ENCODE measurements at regions not wholly inside any gene's neighbourhood (a gene's known extent, or its start where the extent isn't known, plus 50 kb on each side); places are given as distances from the start of the nearest gene placed in this dataset.

DNA sequence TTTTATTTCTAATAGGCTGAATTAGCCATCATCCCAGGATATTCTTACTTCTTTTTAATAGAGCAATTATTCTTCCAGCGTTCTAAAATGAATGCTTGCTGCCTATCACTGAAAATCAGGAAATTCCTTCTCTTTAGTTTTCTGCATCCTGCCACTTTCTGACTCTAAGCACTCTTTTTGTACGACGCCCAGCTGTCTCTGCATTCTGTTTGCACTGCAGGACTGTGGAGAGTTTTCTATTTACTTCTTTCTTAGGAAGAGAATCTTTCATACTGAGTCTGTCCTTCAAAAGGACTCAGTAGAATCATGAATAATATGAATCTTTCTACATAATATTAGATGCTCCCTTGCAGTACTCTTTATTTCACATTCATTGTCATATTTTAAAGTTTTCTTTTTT is 360.4 kb upstream of the DSEL start:
- CTCF ChIA-PET = no interaction called here
- Histone ChIP-seq H3K27ac (no peak overlapping the region), H3K9me3 (ENCODE audit: insufficient read depth, low read depth) (no peaks in the 10 kb centered on the region), H3K27me3 (ENCODE audit: insufficient read depth, low read depth) (no peaks in the 10 kb centered on the region), H3K9me2 (ENCODE audit: insufficient read depth) (no peaks in the 10 kb centered on the region; the same call in 1 of the 2 replicates), H3K4me2 (no peak overlapping the region), H2AFZ (no peak overlapping the region), H3F3A (ENCODE audit: insufficient read depth, low read depth) (no peaks in the 10 kb centered on the region), H3K4me3 (no peak overlapping the region), H4K20me1 (ENCODE audit: insufficient read depth) (no peaks in the 10 kb centered on the region), H3K36me3 (ENCODE audit: low read depth) (no peaks in the 10 kb centered on the region), H3K4me1 (replicated peaks; ENCODE audit: insufficient read depth) (peaks cover 13% of the 10 kb centered on the region), H3K79me2 (ENCODE audit: low read depth) (no peaks in the 10 kb centered on the region)
- no peak for DNase-seq
- no TSS peak for BruUV-seq (replicated peaks)
- POLR2A ChIA-PET (ENCODE audit: unreplicated experiment) = no interaction called here
- TF ChIP-seq, protein P1, sequence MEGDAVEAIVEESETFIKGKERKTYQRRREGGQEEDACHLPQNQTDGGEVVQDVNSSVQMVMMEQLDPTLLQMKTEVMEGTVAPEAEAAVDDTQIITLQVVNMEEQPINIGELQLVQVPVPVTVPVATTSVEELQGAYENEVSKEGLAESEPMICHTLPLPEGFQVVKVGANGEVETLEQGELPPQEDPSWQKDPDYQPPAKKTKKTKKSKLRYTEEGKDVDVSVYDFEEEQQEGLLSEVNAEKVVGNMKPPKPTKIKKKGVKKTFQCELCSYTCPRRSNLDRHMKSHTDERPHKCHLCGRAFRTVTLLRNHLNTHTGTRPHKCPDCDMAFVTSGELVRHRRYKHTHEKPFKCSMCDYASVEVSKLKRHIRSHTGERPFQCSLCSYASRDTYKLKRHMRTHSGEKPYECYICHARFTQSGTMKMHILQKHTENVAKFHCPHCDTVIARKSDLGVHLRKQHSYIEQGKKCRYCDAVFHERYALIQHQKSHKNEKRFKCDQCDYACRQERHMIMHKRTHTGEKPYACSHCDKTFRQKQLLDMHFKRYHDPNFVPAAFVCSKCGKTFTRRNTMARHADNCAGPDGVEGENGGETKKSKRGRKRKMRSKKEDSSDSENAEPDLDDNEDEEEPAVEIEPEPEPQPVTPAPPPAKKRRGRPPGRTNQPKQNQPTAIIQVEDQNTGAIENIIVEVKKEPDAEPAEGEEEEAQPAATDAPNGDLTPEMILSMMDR (conservative IDR thresholded peaks at IDR 0.05) = no peak
- no peak for TF ChIP-seq EZH2 (IDR thresholded peaks at IDR 0.05; ENCODE audit: low read depth)
- intact Hi-C loops (cut with micrococcal nuclease; ENCODE audit: unreplicated experiment) = no loop called here

DNA sequence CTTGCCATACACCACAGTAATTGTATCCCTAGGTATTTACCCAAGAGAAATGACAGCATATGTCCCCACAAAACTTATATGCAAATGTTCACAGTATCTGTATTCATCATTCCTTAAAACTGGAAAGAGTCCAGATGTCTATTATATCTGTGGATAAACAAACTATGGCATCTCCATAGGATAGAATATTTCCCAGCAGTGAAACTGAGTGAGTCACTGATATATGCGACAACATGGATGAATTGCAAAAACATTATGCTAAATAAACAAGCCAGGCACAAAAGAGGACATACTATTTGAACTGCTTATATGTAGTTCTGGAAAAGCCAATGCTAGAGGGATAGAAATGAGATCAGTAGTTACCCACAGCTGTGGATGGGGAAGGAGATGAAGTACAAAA is 359.4 kb upstream of the DSEL start:
- no peak for DNase-seq
- BruUV-seq (replicated peaks) = no TSS peak

DNA sequence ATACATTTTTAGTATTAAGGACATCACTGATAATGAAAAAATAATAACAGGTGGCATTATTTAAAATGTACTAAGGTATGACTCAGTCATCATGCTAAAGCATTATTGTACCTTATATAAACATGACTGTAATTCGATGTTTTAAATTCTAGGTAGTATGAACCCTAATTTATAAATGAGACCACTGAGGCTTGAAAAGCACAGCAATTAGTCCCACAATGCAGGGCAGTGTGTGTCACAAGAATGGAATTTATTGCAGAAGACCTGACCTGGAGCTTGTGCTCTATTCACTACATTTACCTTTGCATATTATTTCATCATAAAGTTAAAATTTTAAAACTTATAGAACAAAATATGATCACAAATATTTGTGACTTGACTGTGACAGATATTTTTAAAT is 358.5 kb upstream of the DSEL start:
- ChIA-PET POLR2A (ENCODE audit: unreplicated experiment) (no interaction called here), CTCF (no interaction called here)
- H3F3A ChIP-seq (ENCODE audit: insufficient read depth, low read depth) = no peaks in the 10 kb centered on the region
- H2AFZ ChIP-seq = no peak overlapping the region
- no peaks in the 10 kb centered on the region for H3K9me3 ChIP-seq (ENCODE audit: insufficient read depth, low read depth)
- no peaks in the 10 kb centered on the region for H3K27me3 ChIP-seq (ENCODE audit: insufficient read depth, low read depth)
- no peaks in the 10 kb centered on the region; the same call in 1 of the 2 replicates for H3K9me2 ChIP-seq (ENCODE audit: insufficient read depth)
- no peak for DNase-seq
- no peaks in the 10 kb centered on the region for H3K36me3 ChIP-seq (ENCODE audit: low read depth)
- peaks cover 13% of the 10 kb centered on the region for H3K4me1 ChIP-seq (replicated peaks; ENCODE audit: insufficient read depth)
- H4K20me1 ChIP-seq (ENCODE audit: insufficient read depth) = no peaks in the 10 kb centered on the region
- TF ChIP-seq EZH2 (IDR thresholded peaks at IDR 0.05; ENCODE audit: low read depth) = no peak
- TF ChIP-seq, protein P1 (conservative IDR thresholded peaks at IDR 0.05) = no peak
- H3K79me2 ChIP-seq (ENCODE audit: low read depth) = no peaks in the 10 kb centered on the region
- no peak overlapping the region for H3K4me2 ChIP-seq
- H3K4me3 ChIP-seq = no peak overlapping the region
- no TSS peak for BruUV-seq (replicated peaks)
- no peak overlapping the region for H3K27ac ChIP-seq
- intact Hi-C loops (cut with micrococcal nuclease; ENCODE audit: unreplicated experiment) = no loop called here

More for the DNA sequence above, 359.4 kb upstream of the DSEL start:
- Histone ChIP-seq H3K27me3 (ENCODE audit: insufficient read depth, low read depth) (no peaks in the 10 kb centered on the region), H3K4me1 (replicated peaks; ENCODE audit: insufficient read depth) (peaks cover 13% of the 10 kb centered on the region), H3K79me2 (ENCODE audit: low read depth) (no peaks in the 10 kb centered on the region), H3K9me3 (ENCODE audit: insufficient read depth, low read depth) (no peaks in the 10 kb centered on the region), H3K4me2 (no peak overlapping the region), H3F3A (ENCODE audit: insufficient read depth, low read depth) (no peaks in the 10 kb centered on the region), H3K4me3 (no peak overlapping the region), H3K27ac (0 out of 2 replicates have a peak overlapping the region, but pooled peaks have one; percentile 18), H3K9me2 (ENCODE audit: insufficient read depth) (no peaks in the 10 kb centered on the region; the same call in 1 of the 2 replicates), H4K20me1 (ENCODE audit: insufficient read depth) (no peaks in the 10 kb centered on the region), H3K36me3 (ENCODE audit: low read depth) (no peaks in the 10 kb centered on the region), H2AFZ (no peak overlapping the region)
- ChIA-PET POLR2A (ENCODE audit: unreplicated experiment) (no interaction called here), CTCF (no interaction called here)
- TF ChIP-seq EZH2 (IDR thresholded peaks at IDR 0.05; ENCODE audit: low read depth) = no peak
- TF ChIP-seq, protein P1 (conservative IDR thresholded peaks at IDR 0.05) = no peak
- intact Hi-C loops (cut with micrococcal nuclease; ENCODE audit: unreplicated experiment) = no loop called here
